Kidney epithelial cell (primary cell): ENCODE measurements at regions not wholly inside any gene's neighbourhood (a gene's known extent, or its start where the extent isn't known, plus 50 kb on each side); places are given as distances from the start of the nearest gene placed in this dataset.

ENCODE experiments used
- DNase-seq: peaks from one replicate; pipeline ENCODE4 v3.0.0-alpha.2; 2010; ENCODE audit warnings: low read depth
- H3K27me3 ChIP-seq: 2 replicates; pipeline ENCODE4 v1.6.0; 2011; ENCODE audit warnings: low read length; ENCODE audit not compliant: control insufficient read depth, insufficient read depth
- H3K36me3 ChIP-seq: 2 replicates; pipeline ENCODE4 v1.5.1; 2011; ENCODE audit warnings: low read length; ENCODE audit not compliant: control insufficient read depth, insufficient read depth
- H3K4me3 ChIP-seq: 2 replicates; pipeline ENCODE4 v1.5.1; 2011; ENCODE audit warnings: low read depth, mild to moderate bottlenecking, control low read depth, low read length
- CTCF ChIP-seq: IDR thresholded peaks from 2 replicates; pipeline ENCODE4 v1.5.1; 2011; ENCODE audit warnings: mild to moderate bottlenecking, moderate library complexity, low read length, control low read depth, inconsistent platforms; ENCODE audit not compliant: insufficient read depth, poor library complexity, severe bottlenecking

- DNase-seq = no peak
- Histone ChIP-seq H3K4me3 (no peak overlapping the region), H3K36me3 (no peaks in the 10 kb centered on the region), H3K27me3 (no peaks in the 10 kb centered on the region)
- TF ChIP-seq CTCF = no peak
Observed at GRCh38 chr6:37559050-37559449, 59.4 kb upstream of the CCDC167 start.

- no peak for TF ChIP-seq CTCF
- no peaks in the 10 kb centered on the region for H3K27me3 ChIP-seq
- no peaks in the 10 kb centered on the region for H3K36me3 ChIP-seq
- DNase-seq = no peak
- H3K4me3 ChIP-seq = no peak overlapping the region
Observed at GRCh38 chr6:37558646-37559045, 59.0 kb upstream of the CCDC167 start.

GRCh38 chr6:37558168-37558567, 58.5 kb upstream of the CCDC167 start:
- DNase-seq = no peak
- no peak for TF ChIP-seq CTCF
- Histone ChIP-seq H3K4me3 (no peak overlapping the region), H3K27me3 (no peaks in the 10 kb centered on the region), H3K36me3 (no peaks in the 10 kb centered on the region)

DNA sequence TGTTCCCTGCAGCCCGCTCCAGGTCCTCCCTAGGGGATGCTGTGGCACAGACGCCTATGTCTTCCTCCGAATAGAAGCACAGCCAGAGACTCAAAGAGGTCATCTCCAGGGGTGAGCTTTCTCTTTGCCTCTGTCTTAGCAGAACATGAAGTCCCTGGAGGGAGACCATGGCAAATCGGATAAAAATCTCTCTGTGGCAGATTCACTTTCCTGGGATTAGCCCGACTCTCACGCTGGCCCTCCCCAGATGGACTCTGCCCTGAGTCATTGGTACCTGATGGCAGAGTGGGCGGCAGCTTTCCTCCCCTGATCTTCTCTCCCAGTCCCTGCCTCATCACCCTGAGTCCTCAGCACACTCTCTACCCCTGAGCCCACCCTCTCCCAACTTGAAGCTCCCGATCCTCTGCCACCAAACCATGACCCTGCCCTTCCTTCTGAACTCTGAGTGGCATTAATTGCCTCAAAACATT, 58.0 kb upstream of the CCDC167 start:
- no peaks in the 10 kb centered on the region for H3K27me3 ChIP-seq
- no peak overlapping the region for H3K4me3 ChIP-seq
- TF ChIP-seq CTCF = no peak
- no peak for DNase-seq
- H3K36me3 ChIP-seq = no peaks in the 10 kb centered on the region

DNA sequence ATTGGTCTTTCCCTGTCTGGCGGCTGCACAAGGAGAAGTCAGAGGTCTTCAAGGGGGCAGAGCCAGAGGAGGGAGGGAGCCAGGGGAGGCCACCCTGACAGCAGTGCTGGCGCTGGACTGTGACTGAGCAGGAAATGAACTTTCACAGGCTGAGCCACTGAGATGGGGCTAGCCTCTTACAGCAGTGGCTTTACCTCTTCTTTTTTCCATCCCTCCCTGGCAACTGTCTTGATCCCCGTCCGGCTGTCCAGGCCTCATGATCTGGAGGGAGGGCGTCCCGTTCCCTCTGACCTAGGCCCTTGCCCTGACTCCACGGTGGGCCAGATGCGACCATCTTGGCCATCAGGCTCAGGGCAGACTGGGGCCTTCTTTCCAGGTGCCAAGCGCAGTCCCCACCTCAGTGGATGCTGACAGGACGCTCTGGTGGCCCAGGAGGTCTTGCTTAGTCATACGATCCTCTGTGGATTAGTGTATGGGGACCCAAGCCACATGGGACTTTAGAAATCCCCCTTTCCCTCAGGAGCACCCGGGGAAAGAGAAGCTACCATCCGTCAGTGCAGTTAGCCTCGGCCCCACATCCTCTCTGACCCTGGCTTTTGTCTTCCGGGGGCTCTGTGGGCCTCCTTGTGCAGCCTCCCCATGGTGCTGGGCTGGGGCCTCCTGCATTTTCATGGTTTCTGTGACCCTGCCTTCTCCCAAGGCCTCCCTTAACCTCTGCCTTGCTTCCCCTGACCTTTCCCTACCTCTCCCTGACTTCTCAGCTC, 57.4 kb upstream of the CCDC167 start:
- Histone ChIP-seq H3K36me3 (no peaks in the 10 kb centered on the region), H3K27me3 (no peaks in the 10 kb centered on the region), H3K4me3 (no peak overlapping the region)
- no peak for DNase-seq
- no peak for TF ChIP-seq CTCF
